ENCODE measurements at regions not wholly inside any gene's neighbourhood (a gene's known extent, or its start where the extent isn't known, plus 50 kb on each side); places are given as distances from the start of the nearest gene placed in this dataset.
A peak's percentile ranks its signal among the peaks of the same experiment; 100 is the strongest.

DNA sequence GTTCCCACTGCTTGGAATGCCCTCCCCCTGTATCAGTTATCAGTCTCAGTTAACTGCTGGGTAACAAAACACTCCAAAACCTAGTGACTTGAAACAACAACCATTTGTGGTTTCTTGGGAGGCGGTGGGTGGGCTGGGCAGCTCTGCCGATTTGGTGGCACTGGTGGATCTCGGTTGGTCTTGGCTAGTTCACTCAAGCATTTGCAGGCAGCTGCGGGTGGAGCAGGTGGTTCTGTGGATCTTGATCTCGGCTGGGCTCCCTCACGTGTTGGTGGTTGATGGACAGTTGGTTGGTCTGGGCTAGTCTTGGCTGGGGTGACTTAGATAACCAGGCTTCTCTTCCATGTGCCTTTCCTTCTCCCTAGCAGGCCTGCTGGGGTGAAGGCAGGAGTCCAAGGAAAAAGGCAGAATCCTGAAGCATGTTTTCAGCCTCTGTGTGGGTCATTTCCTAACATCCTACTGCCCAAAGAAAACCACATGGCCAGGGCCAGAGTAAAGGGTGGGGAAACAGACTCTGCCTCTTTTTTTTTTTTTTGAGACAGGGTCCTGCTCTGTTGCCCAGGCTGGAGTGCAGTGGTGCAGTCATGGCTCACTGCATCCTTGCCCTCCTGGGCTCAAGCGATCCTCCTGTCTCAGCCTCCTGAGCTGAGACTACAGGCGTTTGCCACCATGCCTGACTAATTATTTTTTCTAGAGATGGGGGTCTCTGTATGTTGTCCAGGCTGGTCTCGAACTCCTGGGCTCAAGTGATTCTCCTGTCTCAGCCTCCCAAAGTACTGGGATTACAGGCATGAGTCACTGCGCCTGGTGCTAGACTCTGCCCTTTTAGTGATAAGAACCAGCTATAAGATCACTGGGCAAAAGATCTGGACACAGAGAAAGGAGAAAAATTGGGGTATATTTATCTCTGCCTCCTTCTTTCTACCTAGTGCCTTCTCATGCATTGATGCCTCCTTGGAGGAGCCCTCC is 183.7 kb downstream of the RGS3 start:
- DNase-seq (ENCODE audit: low read depth in 2 of 3, low spot score in 2 of 3) = no peak

DNA sequence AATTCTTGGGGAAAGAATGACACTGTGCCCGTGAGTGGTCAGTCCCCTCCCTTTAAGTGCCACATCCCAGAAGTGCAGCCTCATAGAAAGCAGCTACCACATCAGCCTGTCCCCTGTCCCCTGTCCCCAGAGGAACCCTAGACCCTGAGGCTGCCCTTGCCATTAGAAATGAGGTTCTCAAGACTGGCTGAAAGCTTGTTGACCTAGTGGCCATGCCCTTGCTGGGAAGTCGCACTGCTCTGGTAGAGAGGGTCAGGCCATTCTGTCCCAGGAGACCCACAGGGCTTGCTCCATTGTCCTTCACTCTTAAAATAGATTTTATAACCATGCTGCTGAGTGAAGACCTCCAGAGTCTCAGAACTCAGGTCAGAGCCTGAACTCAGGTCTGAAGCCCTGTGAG is 184.5 kb downstream of the RGS3 start:
- no peak for DNase-seq (ENCODE audit: low read depth in 2 of 3, low spot score in 2 of 3)

DNA sequence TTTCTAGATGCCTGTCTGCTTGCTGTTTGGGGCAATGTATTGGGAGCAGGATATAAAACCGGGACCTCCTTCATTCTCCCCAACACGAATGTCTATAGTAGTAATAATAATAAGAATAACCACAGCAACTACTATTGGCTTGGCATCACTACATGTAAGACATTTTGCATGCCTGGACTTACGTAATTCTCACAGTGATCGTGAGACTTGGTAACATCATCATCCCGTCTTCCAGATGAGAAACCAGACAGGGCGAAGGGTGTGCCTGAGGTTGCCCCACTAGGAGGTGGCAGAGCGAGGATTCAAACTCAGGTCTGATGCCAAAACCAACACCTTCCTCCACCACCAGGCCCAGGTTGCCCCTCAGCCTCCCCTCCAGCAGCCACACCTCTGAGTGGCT is 185.1 kb downstream of the RGS3 start:
- no peak for DNase-seq (ENCODE audit: low read depth in 2 of 3, low spot score in 2 of 3)

DNA sequence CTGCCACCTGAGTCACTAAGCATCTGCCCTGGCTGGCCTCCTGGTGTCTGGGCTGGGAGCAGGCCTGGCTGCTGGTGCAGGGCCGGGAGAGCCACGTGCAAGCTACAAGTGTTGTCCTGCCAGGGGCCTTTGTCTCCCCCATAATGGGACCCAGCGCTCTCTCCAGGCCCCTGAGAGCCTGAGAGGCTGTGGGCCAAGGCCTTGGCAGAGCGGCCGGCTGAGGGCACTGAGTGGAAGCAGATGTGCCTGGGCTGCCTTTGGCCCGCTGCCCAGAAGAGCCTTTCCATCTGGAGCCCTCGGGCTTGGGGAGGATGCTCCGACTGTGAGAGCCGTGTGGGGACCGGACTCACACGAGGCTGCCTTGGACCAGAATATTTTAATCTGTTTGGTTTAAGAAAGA is 185.5 kb downstream of the RGS3 start:
- no peak for DNase-seq (ENCODE audit: low read depth in 2 of 3, low spot score in 2 of 3)

DNA sequence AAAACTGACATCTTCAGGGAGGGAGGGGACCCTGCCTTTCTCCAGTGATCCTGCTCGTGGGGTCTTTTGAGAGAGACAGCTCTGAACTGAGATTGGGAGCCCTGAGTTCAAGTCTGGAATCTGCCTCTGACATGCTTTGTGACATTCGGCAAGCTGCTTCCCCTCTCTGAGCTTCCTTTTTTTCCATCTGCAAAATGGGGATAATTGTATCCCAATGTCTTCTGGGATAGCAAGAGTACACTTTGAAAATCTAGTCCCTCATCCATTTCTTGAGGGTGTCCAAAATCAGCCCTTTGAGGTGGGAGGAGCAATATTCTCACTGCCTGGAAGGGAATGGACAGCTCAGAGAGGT is 186.3 kb downstream of the RGS3 start:
- DNase-seq (ENCODE audit: low read depth in 2 of 3, low spot score in 2 of 3) = no peak

- no peak for DNase-seq (ENCODE audit: low read depth in 2 of 3, low spot score in 2 of 3)
These were observed 186.9 kb downstream of the RGS3 start for GRCh38 chr9:113650207-113651131.

- no peak for DNase-seq (ENCODE audit: low read depth in 2 of 3, low spot score in 2 of 3)
These were observed 188.4 kb downstream of the RGS3 start for GRCh38 chr9:113651896-113652295.

GRCh38 chr9:113652355-113653152 is 189.0 kb downstream of the RGS3 start:
- DNase-seq (ENCODE audit: low read depth in 2 of 3, low spot score in 2 of 3) = no peak

DNA sequence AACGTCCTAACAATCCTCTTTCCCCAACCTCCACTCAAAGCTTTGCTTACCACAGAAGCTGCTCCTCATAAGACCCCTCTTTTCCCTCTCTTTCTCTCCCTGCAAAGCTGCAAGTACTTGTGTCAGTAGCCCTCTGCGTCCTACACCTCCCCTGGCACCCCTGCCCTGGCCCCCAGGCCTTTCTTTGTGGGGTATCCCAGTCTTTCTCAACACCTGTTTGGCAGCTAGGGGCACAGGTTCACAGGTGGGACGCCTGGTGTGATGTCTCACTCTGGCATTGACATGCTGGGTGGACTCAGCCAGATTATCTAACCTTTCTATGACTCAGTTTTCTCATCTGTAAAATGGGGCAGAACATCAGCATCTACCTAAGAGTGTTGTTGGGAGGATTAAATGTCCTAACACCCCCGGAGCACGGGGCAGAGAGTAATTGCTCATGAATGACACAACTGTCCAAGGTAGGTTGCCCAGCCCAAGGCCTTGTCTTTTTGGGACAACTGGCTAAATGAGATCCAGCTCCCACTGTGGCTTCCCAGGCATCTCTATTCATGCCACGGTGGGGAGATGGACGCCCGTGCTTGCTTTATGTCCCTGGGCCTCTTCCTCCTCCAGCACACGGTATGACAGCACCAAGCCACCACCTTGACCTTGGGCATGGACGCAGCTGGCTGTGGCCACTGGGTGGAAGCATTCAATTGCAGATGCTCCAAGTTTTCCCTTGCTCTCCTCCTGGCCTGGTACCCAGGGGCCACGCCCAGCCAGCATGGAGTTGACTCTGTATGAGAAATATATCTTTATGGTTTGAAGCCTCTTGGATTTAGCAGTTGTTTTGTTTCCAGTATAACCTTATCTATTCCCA is 190.4 kb downstream of the RGS3 start:
- DNase-seq (ENCODE audit: low read depth in 2 of 3, low spot score in 2 of 3) = no peak

DNA sequence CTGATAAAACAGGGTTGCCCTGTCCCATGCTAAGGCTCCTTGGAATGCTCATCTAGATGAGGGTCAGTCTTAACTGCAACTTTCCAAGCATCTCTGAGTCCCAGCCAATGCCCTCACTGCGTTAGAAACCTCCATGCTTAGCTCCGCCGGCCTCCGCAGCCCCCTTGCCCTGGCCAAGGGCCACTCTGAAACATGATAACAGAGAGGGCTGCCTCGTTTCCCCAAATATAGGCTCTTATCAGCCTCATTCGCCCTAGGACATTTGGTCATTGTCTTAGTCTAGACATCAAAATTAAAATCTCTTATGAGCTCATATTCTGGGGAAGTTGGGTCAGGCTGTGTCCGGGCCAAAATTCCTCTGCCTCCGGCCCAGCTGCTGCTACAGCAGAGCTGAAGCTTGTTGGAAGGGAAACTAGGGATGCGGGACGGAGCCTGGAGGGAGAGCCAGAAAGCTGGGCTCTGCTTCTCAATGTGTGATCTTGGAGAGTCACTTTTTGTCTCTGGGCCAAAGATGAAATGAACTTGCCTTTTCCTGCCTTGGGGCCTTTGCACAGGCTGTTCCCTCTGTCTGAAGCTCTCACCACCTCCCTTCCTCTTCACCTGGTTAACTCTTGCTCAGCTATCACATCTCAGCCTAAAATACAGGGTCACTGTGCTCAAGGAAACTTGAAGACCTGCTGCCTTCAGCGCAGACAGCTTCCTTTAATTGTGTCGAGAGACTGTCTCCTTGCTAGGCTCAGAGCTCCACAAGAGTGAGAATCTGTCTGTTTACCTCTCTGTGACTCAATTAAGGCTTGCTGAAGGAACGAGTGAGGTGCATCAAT is 191.3 kb downstream of the RGS3 start:
- no peak for DNase-seq (ENCODE audit: low read depth in 2 of 3, low spot score in 2 of 3)

DNA sequence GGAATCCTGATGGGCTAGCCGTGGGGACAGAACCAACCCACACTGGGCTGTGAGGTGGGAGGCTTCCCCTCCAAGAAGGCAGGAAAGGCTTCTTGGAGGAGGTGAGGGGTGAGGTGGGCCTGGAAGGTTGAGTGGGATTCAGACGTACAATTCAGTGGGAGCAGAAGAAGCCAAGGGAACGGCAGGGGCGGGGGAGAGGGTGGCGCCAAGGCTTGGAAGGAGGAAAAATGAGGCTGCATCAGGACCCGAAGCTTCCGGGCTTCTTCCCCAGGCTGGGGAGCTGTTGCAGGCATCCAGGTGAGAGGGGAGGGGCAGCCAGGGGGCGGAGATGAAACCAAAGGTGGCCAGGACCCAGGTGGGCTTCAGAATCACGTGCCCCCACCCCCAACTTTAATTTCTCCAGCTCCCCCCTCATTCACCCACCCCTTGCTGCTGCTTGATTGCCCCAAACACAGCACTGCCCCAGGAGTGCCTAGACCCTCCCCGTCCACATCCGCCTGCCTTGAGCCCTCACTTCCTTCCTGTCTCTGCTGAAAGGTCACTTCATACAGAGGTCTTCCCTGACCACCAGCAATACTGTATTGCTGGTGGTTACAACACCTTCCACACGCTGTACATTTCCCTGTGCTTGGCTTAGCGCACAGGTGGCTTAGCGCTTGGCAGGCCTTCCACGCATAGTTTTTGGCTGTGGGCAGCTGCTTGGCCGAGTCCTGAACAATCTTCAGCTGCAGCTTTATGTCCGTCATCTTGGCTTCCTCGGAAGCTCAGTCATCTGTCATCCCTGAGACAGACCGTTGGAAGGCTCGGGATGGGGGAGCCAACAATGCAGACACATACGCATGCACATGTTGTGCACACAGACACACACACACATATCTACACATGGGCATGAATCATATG is 193.5 kb downstream of the RGS3 start:
- DNase-seq (ENCODE audit: low read depth in 2 of 3, low spot score in 2 of 3) = no peak

DNA sequence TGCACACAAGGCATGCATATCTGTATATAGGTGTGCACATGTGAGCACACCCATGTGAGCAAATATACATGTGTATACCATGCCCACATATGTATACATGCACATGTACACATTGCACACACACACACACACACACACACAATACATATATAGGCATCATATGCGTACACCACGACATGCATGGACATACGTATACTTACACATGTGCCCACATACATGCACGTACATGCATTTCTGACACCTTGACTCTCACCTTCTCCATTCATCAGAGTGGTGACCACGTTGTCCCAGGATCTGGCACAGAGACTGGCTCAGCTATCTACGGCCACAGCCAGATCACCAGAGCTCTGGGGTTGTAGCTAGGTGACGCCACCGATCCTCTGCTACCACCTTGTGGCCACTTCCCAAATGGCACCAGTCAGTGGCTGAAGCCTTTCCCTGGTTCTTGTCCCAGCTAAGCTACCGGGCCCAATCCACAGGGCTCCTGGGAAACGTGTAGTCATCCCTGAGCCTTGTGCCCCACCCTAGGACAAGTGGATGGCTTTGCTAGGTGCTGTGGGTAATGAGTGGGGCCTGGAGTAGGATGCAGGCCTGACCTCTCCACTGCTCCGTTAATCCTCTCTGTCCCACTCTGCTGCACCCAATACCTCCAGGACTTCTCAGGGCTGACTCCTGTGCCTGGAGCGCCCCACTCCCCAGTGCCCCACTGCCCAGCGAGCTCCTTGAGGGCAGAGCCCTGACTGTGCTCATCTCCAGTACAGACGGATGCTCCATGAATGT is 194.4 kb downstream of the RGS3 start:
- peak; percentile 52 to 72 (median 72) for DNase-seq (ENCODE audit: low read depth in 2 of 3, low spot score in 2 of 3)

GRCh38 chr9:113658545-113658895 is 195.0 kb downstream of the RGS3 start:
- DNase-seq (ENCODE audit: low read depth in 2 of 3, low spot score in 2 of 3) = no peak

- DNase-seq (ENCODE audit: low read depth in 2 of 3, low spot score in 2 of 3) = no peak
These were observed 195.5 kb downstream of the RGS3 start for GRCh38 chr9:113659039-113659438.

DNA sequence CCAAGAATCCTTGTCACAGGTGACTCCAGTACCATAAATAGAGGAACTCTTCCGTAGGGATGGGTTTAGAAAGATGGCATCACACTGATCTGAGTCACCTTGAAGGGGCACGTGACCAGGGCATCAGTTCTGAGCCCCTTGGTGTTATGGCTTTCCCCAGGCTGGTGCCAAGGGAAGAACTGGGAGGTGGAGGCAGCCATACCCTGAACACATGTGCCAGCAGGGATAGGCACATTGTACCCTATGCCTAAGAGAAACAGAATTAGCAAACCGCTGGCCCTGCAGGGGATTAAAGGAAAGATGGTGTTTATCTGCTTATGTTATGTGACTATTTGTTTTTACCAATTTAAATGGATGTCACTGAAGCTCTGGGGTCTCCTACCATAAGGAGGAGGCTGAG is 196.2 kb downstream of the RGS3 start:
- no peak for DNase-seq (ENCODE audit: low read depth in 2 of 3, low spot score in 2 of 3)

- DNase-seq (ENCODE audit: low read depth in 2 of 3, low spot score in 2 of 3) = no peak
These were observed 196.7 kb downstream of the RGS3 start for GRCh38 chr9:113660196-113660595.

DNA sequence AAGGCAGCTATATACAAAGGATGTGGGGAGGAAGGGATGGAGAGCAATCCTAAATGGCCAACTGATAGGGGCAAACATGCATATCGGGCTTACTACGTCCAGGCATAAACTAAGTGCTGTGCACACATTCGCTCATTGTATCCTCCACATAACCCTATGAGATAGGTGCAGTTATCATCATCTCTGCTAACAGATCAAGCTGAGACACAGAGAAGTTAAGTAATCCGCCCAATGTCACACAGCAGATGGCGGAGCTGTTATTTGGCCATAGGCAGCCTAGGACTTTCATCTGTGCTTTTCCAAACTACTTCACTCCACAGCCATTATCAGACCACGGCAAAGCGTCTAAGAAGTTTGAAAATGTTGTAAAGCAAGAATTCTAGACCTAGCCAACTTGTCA is 197.5 kb downstream of the RGS3 start:
- no peak for DNase-seq (ENCODE audit: low read depth in 2 of 3, low spot score in 2 of 3)

Data from activated CD8-positive, alpha-beta memory T cell treated with anti-CD3 and anti-CD28 coated beads for 48 hours (primary cell).